GM12891 (cell line): ENCODE measurements at regions not wholly inside any gene's neighbourhood (a gene's known extent, or its start where the extent isn't known, plus 50 kb on each side); places are given as distances from the start of the nearest gene placed in this dataset.

Experiments used
- POLR2A ChIP-seq: IDR thresholded peaks from 2 replicates; pipeline ENCODE4 v1.6.1; 2011; ENCODE audit warnings: low read depth, low read length, control low read depth
- POLR2AphosphoS5 ChIP-seq: IDR thresholded peaks from 2 replicates; pipeline ENCODE4 v1.6.1; 2011; ENCODE audit warnings: low read depth, low read length, control low read depth
- POU2F2 ChIP-seq: IDR thresholded peaks from 2 replicates; pipeline ENCODE4 v1.6.1; 2011; ENCODE audit warnings: low read depth, mild to moderate bottlenecking, control low read depth, low read length, moderate library complexity
- TAF1 ChIP-seq: IDR thresholded peaks from 2 replicates; pipeline ENCODE4 v1.6.1; 2011; ENCODE audit warnings: low read depth, low read length, control low read depth

DNA sequence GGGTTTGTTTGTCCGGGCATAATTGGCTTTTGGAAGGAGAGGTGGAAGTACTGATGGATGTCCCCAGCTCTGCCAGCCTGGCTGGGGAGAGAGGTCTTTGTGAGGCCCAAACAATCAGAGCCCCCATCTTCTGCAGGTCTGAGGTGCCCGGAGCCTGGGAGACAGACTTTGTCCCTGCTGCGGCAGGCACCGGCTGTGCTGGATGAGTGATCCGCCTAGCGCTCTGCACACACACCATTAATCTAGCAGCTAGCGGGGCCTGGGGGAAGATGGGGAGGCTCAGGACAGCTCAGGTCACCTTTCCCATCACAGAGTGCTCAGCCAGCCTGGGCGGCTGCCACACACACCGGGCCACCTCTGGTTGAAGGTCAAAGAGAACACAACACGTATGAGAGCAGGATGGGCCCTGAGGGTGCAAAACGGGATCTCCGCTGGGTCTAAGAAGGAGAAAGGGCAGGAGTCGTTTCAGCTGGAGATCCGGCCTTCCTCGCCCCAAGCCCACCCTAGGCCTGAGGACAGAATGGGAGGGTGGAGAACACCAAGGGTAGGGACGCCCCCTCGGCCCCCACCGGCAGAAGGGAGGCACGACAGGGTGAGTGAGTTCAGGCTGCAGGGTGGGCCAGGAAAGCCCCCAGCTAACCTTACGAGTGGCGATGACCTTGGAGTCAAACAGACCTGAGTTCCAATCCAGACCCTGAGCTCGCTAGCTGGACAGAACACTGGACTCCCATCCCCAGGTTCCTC lies 341.8 kb downstream of the NPHP4 start:
- TF ChIP-seq POLR2AphosphoS5, result no peak
- TF ChIP-seq POLR2A, result no peak
- no peak for TF ChIP-seq TAF1
- no peak for TF ChIP-seq POU2F2
